Epithelial cell of proximal tubule (primary cell): ENCODE measurements at regions not wholly inside any gene's neighbourhood (a gene's known extent, or its start where the extent isn't known, plus 50 kb on each side); places are given as distances from the start of the nearest gene placed in this dataset.

Experiments used
- DNase-seq: peaks from one replicate; pipeline ENCODE4 v3.0.0-alpha.2; 2011; ENCODE audit warnings: low read depth
- H3K4me3 ChIP-seq: 2 replicates; pipeline ENCODE4 v1.5.1; 2011; ENCODE audit warnings: low read depth, mild to moderate bottlenecking, low read length
- TF ChIP-seq, protein P1 (sequence below): conservative IDR thresholded peaks from 2 replicates; pipeline ENCODE4 v1.5.1; 2012; ENCODE audit warnings: low read depth, mild to moderate bottlenecking, low read length

DNA sequence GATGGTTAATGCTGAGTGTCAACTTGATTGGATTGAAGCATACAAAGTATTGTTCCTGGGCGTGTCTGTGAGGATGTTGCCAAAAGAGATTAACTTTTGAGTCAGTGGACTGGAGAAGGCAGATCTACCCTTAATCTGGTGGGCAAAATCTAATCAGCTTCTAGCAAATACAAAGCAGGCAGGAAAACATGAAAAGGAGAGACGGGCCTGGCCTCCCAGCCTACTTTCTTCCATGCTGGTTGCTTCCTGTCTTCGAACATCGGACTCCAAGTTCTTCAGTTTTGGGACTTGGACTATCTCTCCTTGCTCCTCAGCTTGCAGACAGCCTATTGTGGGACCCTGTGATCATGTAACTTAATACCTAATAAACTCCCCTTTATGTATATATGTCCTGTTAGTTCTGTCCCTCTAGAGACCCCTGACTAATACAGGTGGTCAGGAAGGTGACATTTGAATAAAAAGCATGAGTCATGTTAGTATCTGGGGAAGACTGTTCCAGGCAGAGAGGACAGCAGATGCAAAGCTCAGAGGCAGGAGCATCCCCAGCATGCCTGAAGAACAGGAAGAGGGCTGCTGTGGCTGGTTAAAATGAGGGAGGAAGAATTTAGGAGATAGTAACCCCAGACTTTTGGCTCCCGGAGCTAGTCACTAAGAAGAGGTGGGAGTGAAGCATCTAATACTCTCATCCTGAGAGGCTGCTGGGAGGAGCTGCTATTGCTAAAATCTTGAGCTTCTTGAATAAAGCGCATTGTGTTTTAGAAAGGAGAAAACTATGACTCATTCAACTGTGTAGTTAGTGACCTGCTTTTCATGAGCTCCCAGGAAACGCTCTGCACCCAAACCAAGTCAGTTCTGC is 207.4 kb upstream of the HES1 start:
- H3K4me3 ChIP-seq: no peak overlapping the region
- DNase-seq: no peak
- TF ChIP-seq, protein P1, sequence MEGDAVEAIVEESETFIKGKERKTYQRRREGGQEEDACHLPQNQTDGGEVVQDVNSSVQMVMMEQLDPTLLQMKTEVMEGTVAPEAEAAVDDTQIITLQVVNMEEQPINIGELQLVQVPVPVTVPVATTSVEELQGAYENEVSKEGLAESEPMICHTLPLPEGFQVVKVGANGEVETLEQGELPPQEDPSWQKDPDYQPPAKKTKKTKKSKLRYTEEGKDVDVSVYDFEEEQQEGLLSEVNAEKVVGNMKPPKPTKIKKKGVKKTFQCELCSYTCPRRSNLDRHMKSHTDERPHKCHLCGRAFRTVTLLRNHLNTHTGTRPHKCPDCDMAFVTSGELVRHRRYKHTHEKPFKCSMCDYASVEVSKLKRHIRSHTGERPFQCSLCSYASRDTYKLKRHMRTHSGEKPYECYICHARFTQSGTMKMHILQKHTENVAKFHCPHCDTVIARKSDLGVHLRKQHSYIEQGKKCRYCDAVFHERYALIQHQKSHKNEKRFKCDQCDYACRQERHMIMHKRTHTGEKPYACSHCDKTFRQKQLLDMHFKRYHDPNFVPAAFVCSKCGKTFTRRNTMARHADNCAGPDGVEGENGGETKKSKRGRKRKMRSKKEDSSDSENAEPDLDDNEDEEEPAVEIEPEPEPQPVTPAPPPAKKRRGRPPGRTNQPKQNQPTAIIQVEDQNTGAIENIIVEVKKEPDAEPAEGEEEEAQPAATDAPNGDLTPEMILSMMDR: no peak

DNA sequence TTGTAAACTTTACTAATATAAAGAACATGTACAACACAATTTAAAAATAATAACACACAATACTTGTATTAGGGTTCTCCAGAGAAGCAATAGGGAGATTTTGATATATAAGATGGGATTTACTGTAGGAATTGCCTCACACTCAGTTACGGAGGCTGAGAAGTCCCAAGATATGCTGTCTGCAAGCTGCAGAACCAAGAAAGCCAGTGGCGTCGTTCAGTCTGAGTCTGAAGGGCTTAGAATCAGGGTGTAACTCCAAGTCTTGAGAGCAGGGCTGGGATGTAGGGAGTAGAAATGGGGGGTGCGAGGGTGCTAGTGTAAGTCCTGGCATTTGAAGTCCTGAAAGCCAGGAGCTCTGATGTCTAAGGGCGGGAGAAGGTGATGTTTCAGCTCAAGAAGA is 206.6 kb upstream of the HES1 start:
- TF ChIP-seq, protein P1: no peak
- H3K4me3 ChIP-seq: no peak overlapping the region
- DNase-seq: no peak

- no peak overlapping the region for H3K4me3 ChIP-seq
- DNase-seq: no peak
- TF ChIP-seq, protein P1: no peak
Measured at GRCh38 chr3:193929921-193930646, 205.9 kb upstream of the HES1 start.

GRCh38 chr3:193932136-193932535 is 203.8 kb upstream of the HES1 start:
- no peak overlapping the region for H3K4me3 ChIP-seq
- TF ChIP-seq, protein P1: no peak
- no peak for DNase-seq

DNA sequence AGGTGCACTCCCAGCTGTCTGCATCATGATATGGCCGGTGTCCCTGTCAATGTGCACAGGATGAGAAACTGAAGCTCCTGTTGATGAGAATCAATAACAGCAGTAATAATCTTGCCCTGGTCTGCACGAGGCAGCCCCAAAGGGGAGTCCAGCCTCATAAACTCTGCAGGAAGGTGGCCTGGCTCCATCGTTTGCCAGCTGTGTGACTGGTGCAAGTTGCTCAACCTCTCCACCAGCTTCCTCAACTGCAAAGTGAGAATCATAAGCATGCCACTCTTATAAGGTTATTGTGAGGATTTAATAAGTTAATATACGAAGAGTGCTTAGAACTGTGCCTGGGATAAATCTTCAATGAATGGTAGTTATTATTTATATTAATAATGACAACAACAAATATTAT is 203.4 kb upstream of the HES1 start:
- H3K4me3 ChIP-seq: no peak overlapping the region
- TF ChIP-seq, protein P1: no peak
- no peak for DNase-seq

DNA sequence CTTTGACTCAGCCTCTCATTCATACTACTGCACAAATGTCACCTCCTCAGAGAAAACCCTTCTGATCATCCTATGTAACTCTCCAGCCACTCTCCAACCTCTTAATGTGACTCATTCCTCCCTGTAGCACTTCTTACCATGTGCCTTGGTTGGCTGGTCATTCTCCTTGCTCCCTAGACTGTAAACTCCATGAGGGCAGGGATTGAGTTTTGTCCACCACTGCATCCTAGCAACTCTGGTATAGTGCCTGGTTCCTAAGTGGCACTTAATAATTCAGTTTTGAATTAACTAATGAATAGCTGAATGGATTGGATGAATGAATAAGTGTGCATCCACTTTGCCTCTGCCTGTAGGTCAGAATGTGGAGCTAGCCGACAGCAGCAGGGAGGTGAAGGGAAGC is 202.5 kb upstream of the HES1 start:
- H3K4me3 ChIP-seq: no peak overlapping the region
- no peak for DNase-seq
- TF ChIP-seq, protein P1: no peak
